ENCODE measurements at regions not wholly inside any gene's neighbourhood (a gene's known extent, or its start where the extent isn't known, plus 50 kb on each side); places are given as distances from the start of the nearest gene placed in this dataset.
"Not testable (repeated sequence)": the region's sequence is repeated elsewhere in the genome, so short reads cannot be mapped to it uniquely, and the experiment has no call there.

DNA sequence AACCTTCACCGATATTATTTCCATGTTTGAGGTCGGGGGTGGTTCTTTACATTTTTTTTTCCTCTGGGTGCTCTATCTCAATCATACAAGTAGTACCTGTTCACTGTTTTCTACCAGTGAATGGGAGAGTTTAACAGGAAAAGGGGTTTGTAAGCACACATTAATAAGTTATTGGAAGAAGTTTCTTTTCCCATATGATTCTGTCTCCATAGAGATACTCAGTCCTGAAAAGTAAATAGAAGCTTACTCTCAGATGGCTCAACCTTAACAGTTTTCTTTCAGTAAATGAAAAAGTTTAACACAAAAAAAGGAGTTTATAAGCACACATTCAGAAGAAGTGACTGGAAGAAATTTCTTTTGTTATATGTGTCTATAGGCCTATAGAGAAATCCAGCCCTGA lies 995.6 kb upstream of the SLC39A10 start:
- dilution Hi-C loops (cut with MboI; ENCODE audit: extremely low pct_ligation_motif_present, low sequenced_read_pairs): no loop called here
- no TSS peak for BruUV-seq (replicated peaks)
- CTCF ChIA-PET: interaction anchor here (0.9 kb wide), 1 partner anchor 8 kb away, joined by 4 read pairs; no protein-coding TSS in a partner anchor

DNA sequence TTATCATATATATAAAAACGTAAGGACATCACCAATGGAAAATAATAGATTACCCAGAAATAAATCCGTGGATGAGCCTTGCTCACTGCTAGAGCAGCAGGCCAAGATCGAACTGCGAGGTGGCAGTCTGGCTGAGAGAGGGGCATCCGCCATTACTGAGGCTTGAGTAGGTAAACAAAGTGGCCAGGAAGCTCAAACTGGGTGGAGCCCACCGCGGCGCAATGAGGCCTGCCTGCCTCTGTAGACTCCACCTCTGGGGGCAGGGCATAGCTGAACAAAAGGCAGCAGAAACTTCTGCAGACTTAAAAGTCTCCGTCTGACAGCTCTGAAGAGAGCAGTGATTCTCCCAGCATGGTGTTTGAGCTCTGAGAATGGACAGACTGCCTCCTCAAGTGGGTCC lies 1018.0 kb upstream of the SLC39A10 start:
- intact Hi-C loops (cut with micrococcal nuclease); DNase-seq (ENCODE audit: low read depth, low spot score); H3K9me3 ChIP-seq (replicated peaks; ENCODE audit: control insufficient read depth, insufficient read depth, low read length); H3K79me2 ChIP-seq (ENCODE audit: control insufficient read depth, insufficient read depth, low read length); H3K4me3 ChIP-seq (replicated peaks in 1 of 3; ENCODE audit: insufficient read depth in 1 of 3, low read depth in 1 of 3, low read length in 3 of 3); dilution Hi-C loops (cut with MboI; ENCODE audit: extremely low pct_ligation_motif_present, low sequenced_read_pairs); H3K9ac ChIP-seq (replicated peaks; ENCODE audit: extremely low read depth, insufficient read depth, low read length); H3K27ac ChIP-seq (ENCODE audit: insufficient read depth, low read depth, low read length); H3K9me1 ChIP-seq (replicated peaks; ENCODE audit: control insufficient read depth, extremely low read depth, insufficient read depth, low read length); H3K4me1 ChIP-seq (ENCODE audit: control insufficient read depth, extremely low read depth, insufficient read depth, low read length); H3K4me2 ChIP-seq (ENCODE audit: insufficient read depth, low read length); H2AFZ ChIP-seq (ENCODE audit: low read depth, low read length); POLR2A ChIA-PET; H4K20me1 ChIP-seq (replicated peaks; ENCODE audit: control insufficient read depth, extremely low read depth, insufficient read depth, low read length); BruUV-seq (replicated peaks); FAIRE-seq; H3K27me3 ChIP-seq (ENCODE audit: control insufficient read depth in 2 of 2, insufficient read depth in 2 of 2, low read length in 2 of 2); H3K36me3 ChIP-seq (ENCODE audit: control insufficient read depth in 2 of 2, extremely low read depth in 1 of 2, insufficient read depth in 2 of 2, low read length in 2 of 2): not testable (repeated sequence)
- CTCF ChIA-PET: interaction anchor here (1.1 kb wide), 1 partner anchor 9 kb away, joined by 3 read pairs; no protein-coding TSS in a partner anchor

More for the DNA sequence above, 995.6 kb upstream of the SLC39A10 start:
- POLR2A ChIA-PET: no interaction called here
- Histone ChIP-seq H3K4me3 (replicated peaks in 1 of 3; ENCODE audit: insufficient read depth in 1 of 3, low read depth in 1 of 3, low read length in 3 of 3) (no peak overlapping the region), H4K20me1 (replicated peaks; ENCODE audit: control insufficient read depth, extremely low read depth, insufficient read depth, low read length) (no peaks in the 10 kb centered on the region), H3K27me3 (ENCODE audit: control insufficient read depth in 2 of 2, insufficient read depth in 2 of 2, low read length in 2 of 2) (no peaks in the 10 kb centered on the region), H3K4me1 (ENCODE audit: control insufficient read depth, extremely low read depth, insufficient read depth, low read length) (no peaks in the 10 kb centered on the region), H3K79me2 (ENCODE audit: control insufficient read depth, insufficient read depth, low read length) (no peaks in the 10 kb centered on the region), H3K36me3 (ENCODE audit: control insufficient read depth in 2 of 2, extremely low read depth in 1 of 2, insufficient read depth in 2 of 2, low read length in 2 of 2) (no peaks in the 10 kb centered on the region), H3K27ac (ENCODE audit: insufficient read depth, low read depth, low read length) (no peak overlapping the region), H3K9me1 (replicated peaks; ENCODE audit: control insufficient read depth, extremely low read depth, insufficient read depth, low read length) (no peaks in the 10 kb centered on the region), H3K9me3 (replicated peaks; ENCODE audit: control insufficient read depth, insufficient read depth, low read length) (no peaks in the 10 kb centered on the region), H3K9ac (replicated peaks; ENCODE audit: extremely low read depth, insufficient read depth, low read length) (no peak overlapping the region), H2AFZ (ENCODE audit: low read depth, low read length) (no peak overlapping the region), H3K4me2 (ENCODE audit: insufficient read depth, low read length) (no peak overlapping the region)
- no peak for DNase-seq (ENCODE audit: low read depth, low spot score)
- TF ChIP-seq FOS (IDR thresholded peaks at IDR 0.05; ENCODE audit: borderline replicate concordance, insufficient read depth, low read length): no peak
- TF ChIP-seq, protein P1, sequence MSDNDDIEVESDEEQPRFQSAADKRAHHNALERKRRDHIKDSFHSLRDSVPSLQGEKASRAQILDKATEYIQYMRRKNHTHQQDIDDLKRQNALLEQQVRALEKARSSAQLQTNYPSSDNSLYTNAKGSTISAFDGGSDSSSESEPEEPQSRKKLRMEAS (IDR thresholded peaks at IDR 0.05; ENCODE audit: insufficient read depth, insufficient read length): no peak
- TF ChIP-seq MYC (IDR thresholded peaks at IDR 0.05; ENCODE audit: low read depth, low read length): no peak
- TF ChIP-seq, protein P2, sequence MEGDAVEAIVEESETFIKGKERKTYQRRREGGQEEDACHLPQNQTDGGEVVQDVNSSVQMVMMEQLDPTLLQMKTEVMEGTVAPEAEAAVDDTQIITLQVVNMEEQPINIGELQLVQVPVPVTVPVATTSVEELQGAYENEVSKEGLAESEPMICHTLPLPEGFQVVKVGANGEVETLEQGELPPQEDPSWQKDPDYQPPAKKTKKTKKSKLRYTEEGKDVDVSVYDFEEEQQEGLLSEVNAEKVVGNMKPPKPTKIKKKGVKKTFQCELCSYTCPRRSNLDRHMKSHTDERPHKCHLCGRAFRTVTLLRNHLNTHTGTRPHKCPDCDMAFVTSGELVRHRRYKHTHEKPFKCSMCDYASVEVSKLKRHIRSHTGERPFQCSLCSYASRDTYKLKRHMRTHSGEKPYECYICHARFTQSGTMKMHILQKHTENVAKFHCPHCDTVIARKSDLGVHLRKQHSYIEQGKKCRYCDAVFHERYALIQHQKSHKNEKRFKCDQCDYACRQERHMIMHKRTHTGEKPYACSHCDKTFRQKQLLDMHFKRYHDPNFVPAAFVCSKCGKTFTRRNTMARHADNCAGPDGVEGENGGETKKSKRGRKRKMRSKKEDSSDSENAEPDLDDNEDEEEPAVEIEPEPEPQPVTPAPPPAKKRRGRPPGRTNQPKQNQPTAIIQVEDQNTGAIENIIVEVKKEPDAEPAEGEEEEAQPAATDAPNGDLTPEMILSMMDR (IDR thresholded peaks at IDR 0.05; ENCODE audit: extremely low read depth in 1 of 2, insufficient read depth in 1 of 2, low read depth in 1 of 2, low read length in 2 of 2): no peak
- no peak for TF ChIP-seq JUN (IDR thresholded peaks at IDR 0.05; ENCODE audit: borderline replicate concordance, insufficient read depth, insufficient read length, low read depth)
- no peak for TF ChIP-seq POLR2AphosphoS5 (IDR thresholded peaks at IDR 0.05; ENCODE audit: insufficient read depth, low read depth, low read length)
- TF ChIP-seq EZH2 (IDR thresholded peaks at IDR 0.05; ENCODE audit: borderline replicate concordance, low read depth, low read length, severe bottlenecking): no peak
- no peak for TF ChIP-seq GATA2 (IDR thresholded peaks at IDR 0.05; ENCODE audit: insufficient read depth, insufficient read length, low read depth, low read length)
- TF ChIP-seq POLR2A (IDR thresholded peaks at IDR 0.05; ENCODE audit: low read depth, low read length): no peak
- FAIRE-seq: no peak
- intact Hi-C loops (cut with micrococcal nuclease): no loop called here

All from endothelial cell of umbilical vein (primary cell).